COR-L47 (cell line): ENCODE measurements at regions not wholly inside any gene's neighbourhood (a gene's known extent, or its start where the extent isn't known, plus 50 kb on each side); places are given as distances from the start of the nearest gene placed in this dataset.

Experiments used
- DNase-seq: peaks from one replicate; lab custom pipeline; 2025; lab: John Stamatoyannopoulos, UW

GRCh38 chr6:132096245-132096644 is 145.1 kb upstream of the CCN2 start:
- no peak for DNase-seq

DNA sequence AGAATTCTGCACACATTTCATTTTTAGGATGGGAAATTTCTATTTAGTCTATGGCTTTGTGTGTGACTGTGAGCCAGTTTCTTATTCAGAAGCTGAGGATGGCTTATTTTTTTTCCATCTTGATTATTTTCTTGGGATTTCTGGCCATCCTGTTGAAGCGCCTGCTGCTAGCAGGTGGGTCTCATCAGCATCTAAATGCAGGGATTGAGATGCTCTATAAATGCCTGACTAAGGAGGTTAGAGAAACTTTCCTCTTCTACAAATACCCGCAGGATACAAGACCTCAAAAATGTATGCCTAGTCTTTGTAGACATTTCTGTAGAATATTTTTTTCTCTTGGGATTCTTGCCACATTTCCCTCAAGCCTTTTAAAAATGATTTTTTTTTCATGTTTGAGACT is 138.0 kb upstream of the CCN2 start:
- DNase-seq: no peak

DNA sequence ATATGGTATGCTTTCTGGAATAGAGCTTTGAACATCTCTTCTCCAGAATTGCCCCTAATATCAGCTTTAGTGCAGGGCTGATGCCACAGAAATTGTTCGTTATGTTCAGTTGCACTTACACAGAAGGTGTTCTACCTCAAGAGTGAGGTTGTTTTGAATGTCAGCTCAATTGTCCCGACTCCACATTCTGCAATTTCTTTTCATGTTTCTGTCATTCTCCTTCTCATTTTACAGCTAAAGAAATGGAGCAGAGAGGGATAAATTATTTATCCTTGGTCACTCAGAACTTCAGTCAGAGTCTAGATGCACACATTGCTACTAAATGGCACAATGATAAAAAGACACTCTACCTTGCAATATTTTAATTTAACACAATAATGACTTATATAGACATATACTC is 137.0 kb upstream of the CCN2 start:
- no peak for DNase-seq

GRCh38 chr6:132087391-132087790 is 136.2 kb upstream of the CCN2 start:
- DNase-seq: no peak

DNA sequence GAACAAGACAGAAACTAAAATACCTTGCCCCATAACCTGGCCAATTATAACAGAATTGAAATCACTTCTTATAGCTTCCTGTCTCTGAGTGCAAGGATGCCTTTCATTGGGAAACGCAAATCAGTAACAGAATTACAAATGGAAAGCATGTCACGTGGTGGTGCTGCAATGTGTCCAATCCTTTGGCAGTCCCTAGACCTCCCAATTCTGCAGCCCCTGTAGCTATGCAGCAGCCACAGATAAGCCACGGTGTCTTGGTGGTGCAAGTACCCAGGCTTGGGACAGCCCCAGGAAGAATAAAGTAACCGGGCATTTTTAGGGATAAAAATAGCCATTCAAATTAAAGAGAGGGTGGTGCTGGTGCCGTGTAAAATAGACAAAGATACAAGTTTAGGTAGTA is 134.6 kb upstream of the CCN2 start:
- no peak for DNase-seq

DNA sequence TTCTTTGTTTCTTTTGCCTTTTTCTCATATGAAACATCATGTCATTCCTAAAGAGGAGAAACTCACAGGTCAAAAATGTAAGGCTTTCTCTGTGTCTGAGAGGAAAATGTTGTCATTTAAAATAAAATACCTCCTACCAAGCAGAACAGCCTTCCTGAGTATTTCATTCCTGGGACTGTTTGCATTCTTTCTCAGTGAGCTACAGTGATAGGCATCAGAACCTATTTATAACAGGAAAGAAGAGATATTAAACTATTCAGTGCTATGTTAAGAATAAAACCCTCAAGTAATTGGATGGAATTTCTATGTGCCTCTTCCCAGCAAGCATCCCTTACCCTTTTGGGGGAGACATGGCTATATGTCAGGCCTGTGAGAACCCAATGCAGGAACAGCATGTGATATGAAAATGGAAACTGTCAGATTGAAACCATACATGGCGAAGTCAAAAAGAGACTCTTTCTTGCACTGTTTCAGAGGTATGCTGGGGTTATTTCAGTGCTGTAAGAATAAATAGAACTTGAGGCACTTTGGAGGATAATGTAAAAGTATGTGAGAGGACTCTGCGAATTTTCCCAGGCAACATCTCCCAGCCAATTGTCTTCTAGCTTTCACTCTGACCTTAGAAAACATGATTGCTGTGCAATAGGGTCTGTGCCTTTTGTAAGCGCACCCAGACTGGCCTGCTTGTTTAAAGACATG is 133.8 kb upstream of the CCN2 start:
- no peak for DNase-seq

DNA sequence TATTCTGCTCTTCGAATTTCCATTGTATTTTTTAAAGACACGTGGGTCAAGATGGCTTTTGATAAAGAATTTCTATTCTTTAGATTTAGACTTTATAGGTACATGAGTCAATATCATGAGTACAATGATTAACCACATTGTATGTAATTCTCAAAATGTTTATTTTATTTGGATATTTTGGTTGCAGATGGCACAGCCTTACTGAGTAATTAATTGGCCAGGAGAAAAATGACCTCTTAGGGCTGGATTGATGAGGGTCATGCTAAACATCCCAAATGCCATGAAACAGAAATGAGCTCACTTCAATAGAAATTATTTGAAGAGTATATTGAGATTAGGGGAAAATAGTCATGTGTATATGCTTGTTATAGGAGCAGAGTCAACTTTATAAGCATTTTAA is 131.2 kb upstream of the CCN2 start:
- no peak for DNase-seq

GRCh38 chr6:132081338-132081737 is 130.2 kb upstream of the CCN2 start:
- no peak for DNase-seq

DNA sequence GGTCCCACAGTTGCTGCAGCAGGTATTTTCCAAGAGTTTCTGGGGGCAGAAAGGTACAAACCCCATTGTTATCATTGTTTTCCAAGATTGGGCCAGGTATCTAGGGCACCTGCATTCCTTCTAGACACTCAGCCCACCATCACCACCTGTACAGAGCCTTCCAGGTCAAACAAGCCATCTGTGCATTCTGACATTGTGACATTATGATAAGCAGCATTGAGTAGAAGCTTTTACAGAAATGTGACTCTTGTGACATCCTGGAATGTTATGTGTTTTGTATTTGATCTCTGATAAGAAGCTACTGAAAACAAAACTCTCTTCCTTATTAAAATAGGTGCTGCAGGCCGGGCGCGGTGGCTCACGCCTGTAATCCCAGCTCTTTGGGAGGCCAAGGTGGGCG is 128.1 kb upstream of the CCN2 start:
- DNase-seq: no peak

DNA sequence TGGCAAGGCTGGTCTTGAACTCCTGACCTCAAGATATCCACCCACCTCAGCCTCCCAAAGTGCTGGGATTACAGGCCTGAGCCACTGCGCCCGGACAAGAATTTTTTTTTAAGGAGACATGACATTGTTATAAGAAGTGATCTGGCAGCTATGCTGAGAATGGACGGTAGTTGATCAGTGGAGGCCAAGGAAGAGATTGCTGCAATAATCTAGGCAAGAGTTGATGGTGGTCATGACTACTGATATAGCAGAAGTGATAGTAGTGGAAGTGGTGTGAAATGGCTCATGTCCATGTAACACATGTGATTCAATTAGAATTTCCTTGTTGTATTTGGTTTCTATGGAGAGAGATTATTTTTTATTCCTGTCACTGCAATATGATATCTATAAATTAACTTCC is 125.3 kb upstream of the CCN2 start:
- DNase-seq: no peak

DNA sequence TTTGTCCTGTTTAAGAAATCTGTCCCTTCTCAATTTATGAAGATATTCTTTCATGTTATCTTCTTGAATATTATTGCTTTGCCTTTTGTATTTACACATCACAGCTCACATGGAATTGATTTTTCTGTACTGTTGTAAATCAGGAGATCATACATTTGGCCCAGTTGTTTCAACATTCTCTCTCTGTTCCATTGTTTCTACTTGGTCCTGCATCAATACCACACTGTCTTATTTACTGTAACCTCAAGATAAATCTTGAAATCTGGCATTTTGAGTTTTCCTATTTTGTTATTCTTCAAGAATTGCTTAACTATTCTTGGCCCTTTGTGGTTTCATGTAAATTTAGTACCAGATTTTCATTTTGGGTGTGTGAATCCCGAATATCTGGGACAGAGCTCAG is 121.7 kb upstream of the CCN2 start:
- DNase-seq: no peak

GRCh38 chr6:132072271-132072670 is 121.1 kb upstream of the CCN2 start:
- no peak for DNase-seq

DNA sequence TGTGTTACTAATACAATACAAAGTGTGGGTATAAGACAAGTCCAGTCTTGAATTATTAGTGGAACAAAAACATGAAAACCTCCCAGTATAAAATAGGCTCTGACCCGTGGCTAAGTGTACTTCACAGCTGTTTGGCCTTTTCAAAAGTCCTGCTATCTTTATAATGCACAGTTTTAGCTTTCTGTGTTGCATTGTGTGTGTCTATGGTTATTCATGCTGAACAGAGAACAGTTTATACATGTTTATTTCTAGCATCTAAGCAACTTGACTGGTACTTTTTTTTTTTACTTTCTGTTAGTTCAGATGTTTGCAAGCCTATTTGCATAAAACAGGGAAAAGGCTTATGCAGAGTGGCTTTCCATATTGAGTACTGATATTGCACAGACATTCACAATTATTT is 119.2 kb upstream of the CCN2 start:
- DNase-seq: no peak

DNA sequence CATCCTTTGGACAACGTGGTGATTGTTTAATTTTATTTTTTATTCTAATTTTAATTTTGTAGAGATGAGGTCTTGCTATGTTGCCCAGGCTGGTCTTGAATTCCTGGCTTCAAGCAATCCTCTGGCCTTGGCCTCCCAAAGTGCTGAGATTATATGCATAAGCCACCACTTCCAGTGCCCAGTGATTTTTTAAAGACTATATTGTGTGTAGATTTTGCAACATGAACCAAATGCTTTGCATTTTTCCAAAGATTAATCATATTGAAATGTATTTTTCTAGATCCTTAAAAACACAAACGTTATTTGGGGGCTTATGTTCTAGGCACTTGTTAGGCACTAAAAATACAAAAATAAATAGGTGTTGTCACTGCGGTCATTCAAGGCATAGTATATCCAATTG is 117.6 kb upstream of the CCN2 start:
- DNase-seq: no peak

GRCh38 chr6:132067286-132067685 is 116.1 kb upstream of the CCN2 start:
- DNase-seq: no peak

DNA sequence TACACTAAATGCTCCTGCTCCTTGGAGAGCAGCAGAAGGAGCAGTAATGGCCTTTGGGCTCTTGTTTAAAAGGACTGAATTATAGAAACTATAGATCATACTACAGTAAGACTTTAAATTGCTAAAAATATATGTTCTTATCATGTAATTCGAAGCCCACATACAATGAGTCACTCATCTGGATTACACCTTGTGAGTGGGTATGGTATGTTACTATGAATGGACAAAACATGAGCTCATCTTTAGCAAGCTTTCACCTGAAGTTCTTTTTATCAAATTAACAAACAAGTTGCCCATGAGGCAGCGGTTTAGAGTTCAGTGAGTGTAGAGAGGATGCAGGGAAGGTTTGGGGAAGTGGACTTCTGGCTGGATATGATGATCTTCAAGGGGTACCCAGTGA is 114.4 kb upstream of the CCN2 start:
- DNase-seq: no peak

- no peak for DNase-seq
These were observed 112.6 kb upstream of the CCN2 start for GRCh38 chr6:132063738-132064137.

DNA sequence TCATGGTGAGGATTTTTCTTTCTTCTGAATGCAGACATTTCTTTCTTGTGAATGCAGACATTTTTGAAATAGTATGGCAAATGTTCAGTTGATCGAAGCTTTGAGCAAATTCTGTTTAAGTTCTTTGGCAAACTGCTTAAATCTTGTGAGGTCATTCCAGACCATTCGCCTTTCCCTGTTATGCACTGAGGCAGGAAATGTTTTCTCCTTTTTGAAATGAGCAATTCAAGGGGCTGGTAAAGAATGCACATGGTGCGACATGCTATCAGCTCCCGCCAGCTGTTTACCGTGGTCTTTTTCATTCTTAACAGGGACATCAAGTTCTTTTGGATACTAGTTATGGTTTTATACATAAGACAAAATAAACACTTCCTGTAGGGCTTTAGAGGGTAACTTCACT is 112.0 kb upstream of the CCN2 start:
- no peak for DNase-seq

- DNase-seq: no peak
These were observed 111.5 kb upstream of the CCN2 start for GRCh38 chr6:132062626-132063025.

- no peak for DNase-seq
These were observed 110.2 kb upstream of the CCN2 start for GRCh38 chr6:132061381-132061780.

- no peak for DNase-seq
These were observed 109.4 kb upstream of the CCN2 start for GRCh38 chr6:132060591-132060990.

GRCh38 chr6:132058975-132059374 is 107.8 kb upstream of the CCN2 start:
- no peak for DNase-seq

- no peak for DNase-seq
These were observed 103.4 kb upstream of the CCN2 start for GRCh38 chr6:132054525-132054924.

DNA sequence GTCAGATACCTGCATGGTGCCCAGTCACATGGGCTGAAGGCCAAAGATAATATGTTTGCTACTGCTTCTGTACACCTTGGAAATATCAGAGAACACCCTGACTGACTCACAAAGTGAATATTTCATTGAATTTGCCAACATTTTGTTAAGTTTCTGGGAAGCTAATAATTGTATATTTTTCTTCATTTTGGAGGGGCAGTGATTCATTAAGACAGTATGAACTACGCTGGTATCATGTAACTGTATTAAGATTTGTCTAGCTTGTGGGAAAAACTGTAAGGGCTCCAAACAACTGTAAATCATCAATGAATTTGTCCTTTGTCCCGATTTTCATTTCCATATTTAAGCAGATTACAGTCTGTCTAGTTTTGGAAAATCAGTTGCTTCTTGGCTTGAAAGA is 102.3 kb upstream of the CCN2 start:
- DNase-seq: no peak

DNA sequence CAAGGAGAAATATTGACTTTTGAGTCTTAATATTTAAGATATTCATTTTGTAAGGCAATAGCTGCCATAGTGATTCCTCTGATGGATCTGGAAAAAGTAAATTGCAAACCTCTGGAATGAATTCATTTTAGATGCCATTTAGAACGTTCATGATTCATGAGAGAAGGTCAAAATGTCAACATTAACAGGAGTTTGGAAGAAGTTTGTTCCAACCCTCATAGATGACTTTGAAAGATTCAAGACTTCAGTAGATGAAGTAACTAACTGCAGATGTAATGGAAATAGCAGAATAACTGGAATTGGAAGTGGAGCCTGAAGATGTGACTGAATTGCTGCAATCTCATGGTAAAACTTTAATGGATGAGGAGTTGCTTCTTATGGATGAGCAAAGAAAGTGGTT is 100.9 kb upstream of the CCN2 start:
- no peak for DNase-seq
